NB4 (cell line): ENCODE measurements at regions not wholly inside any gene's neighbourhood (a gene's known extent, or its start where the extent isn't known, plus 50 kb on each side); places are given as distances from the start of the nearest gene placed in this dataset.

Experiments
- DNase-seq: peaks from one replicate; pipeline ENCODE4 v3.0.0; 2010; ENCODE audit warnings: low read depth
- H3K4me3 ChIP-seq: one replicate; pipeline ENCODE4 v1.5.1; 2011; ENCODE audit warnings: mild to moderate bottlenecking, low read depth, low read length, moderate library complexity
- CTCF ChIP-seq: IDR thresholded peaks from one replicate; pipeline ENCODE4 v1.5.1; 2012; ENCODE audit warnings: low read depth, low read length
- MYC ChIP-seq: IDR thresholded peaks from 2 replicates; pipeline ENCODE4 v1.6.1; 2011; ENCODE audit warnings: low read depth, low read length
- POLR2A ChIP-seq: IDR thresholded peaks from 2 replicates; pipeline ENCODE4 v1.6.1; 2011; ENCODE audit warnings: mild to moderate bottlenecking; ENCODE audit not compliant: insufficient read length; ENCODE audit errors: extremely low read depth
- TF ChIP-seq, protein P1 (sequence below): IDR thresholded peaks from 2 replicates; pipeline ENCODE4 v1.6.1; 2011; ENCODE audit warnings: low read depth, low read length

- no peak overlapping the region for H3K4me3 ChIP-seq
- DNase-seq: no peak
- no peak for TF ChIP-seq CTCF
- TF ChIP-seq POLR2A: no peak
- TF ChIP-seq, protein P1, sequence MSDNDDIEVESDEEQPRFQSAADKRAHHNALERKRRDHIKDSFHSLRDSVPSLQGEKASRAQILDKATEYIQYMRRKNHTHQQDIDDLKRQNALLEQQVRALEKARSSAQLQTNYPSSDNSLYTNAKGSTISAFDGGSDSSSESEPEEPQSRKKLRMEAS: no peak
- TF ChIP-seq MYC: no peak
Observed at GRCh38 chr2:235371018-235371417, 122.8 kb upstream of the AGAP1 start.

DNA sequence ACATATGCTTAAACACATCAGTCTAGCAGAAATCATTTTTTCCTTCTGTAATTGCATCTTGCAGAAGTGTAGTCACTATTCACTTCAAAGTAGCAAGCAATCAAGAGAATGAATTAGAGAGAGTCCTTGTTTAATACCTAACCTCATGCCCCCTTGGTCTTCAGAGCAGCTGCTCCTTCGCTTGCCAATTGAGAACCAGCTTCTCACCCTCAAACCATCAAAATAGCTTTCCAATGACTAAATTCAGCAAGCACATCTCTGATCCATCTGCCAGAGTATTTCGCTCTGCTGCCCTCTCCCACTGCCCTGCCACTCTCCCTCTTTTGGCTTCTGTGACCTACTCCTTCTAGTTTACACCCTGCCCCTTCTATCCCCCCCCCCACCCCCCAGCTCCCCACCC is 120.7 kb upstream of the AGAP1 start:
- H3K4me3 ChIP-seq: no peak overlapping the region
- no peak for TF ChIP-seq MYC
- TF ChIP-seq CTCF: no peak
- TF ChIP-seq, protein P1: no peak
- TF ChIP-seq POLR2A: no peak
- no peak for DNase-seq

DNA sequence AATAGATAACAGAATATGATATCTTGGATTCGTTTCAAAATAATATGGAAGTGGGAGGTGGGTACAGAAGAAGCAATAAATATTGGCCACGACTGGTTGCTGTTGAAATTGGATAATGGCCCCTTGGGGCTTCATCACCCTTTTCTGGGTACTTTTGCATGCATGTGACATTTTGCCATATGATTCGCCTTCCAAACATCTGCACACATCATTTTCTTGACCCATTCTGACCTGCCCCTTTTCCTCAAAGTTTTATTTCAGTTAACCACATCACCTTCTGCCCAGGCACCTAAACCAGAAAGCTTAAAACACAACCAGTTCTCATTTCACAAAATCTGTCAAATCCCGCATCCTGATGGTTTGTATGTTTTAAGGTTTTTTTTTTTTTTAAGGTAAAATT is 116.7 kb upstream of the AGAP1 start:
- TF ChIP-seq, protein P1: no peak
- TF ChIP-seq CTCF (no peak), MYC (no peak), POLR2A (no peak)
- H3K4me3 ChIP-seq: no peak overlapping the region
- DNase-seq: no peak

GRCh38 chr2:235378246-235378645 is 115.6 kb upstream of the AGAP1 start:
- no peak for DNase-seq
- TF ChIP-seq POLR2A: no peak
- no peak for TF ChIP-seq MYC
- TF ChIP-seq, protein P1: no peak
- no peak for TF ChIP-seq CTCF
- no peak overlapping the region for H3K4me3 ChIP-seq

- TF ChIP-seq CTCF (no peak), POLR2A (no peak), MYC (no peak)
- TF ChIP-seq, protein P1: no peak
- no peak overlapping the region for H3K4me3 ChIP-seq
- DNase-seq: no peak
Observed at GRCh38 chr2:235378944-235379343, 114.9 kb upstream of the AGAP1 start.

DNA sequence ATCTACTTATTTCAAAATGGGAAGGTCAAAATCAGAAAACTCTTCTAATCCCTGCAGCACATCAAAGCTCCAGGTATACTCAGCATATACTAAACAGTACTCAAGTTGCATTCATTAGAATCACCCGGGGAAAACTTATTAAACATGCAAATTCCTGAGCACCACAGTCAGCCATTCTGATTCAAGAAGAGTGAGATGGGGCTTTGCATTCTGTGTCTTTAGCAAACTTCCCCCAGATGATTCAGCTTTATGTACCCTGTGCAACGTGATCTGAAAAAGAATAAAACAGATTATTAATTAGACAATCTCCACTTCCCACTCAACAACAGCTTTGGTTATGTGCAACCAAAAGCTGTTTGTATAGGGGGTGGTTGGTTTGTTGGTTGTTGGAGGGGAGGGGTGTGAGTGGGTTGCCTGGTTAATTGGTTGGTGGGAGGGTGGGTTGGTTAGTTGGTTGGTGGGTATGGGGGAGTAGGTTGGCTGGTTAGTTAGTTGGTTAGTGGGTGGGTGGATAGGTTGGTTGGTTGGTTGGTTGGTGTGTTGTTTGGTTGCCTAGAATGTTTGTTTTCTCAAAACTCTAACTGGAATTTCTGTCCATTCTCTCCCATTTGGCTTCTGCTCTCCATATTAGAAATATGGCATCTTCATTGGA is 112.5 kb upstream of the AGAP1 start:
- H3K4me3 ChIP-seq: no peak overlapping the region
- no peak for DNase-seq
- TF ChIP-seq MYC (no peak), CTCF (no peak), POLR2A (no peak)
- TF ChIP-seq, protein P1: no peak
